Neural cell (in vitro differentiated cells): ENCODE measurements at regions not wholly inside any gene's neighbourhood (a gene's known extent, or its start where the extent isn't known, plus 50 kb on each side); places are given as distances from the start of the nearest gene placed in this dataset.

Experiments
- H2AFZ ChIP-seq: fragments of 200-600, 300-800 bp; sonication (generic), shearing (Covaris generic); 2 replicates; pipeline ENCODE4 v1.6.0; 2014; ENCODE audit warnings: low read depth, mild to moderate bottlenecking, antibody characterized with exemption, low read length, moderate library complexity
- H3F3A ChIP-seq: fragments of 200-600 bp; shearing (Covaris generic); 2 replicates; pipeline ENCODE4 v1.6.1; 2016; ENCODE audit warnings: mild to moderate bottlenecking, moderate library complexity, mixed read lengths, antibody characterized with exemption, low read length; ENCODE audit not compliant: insufficient read depth, poor library complexity, severe bottlenecking
- H3K27ac ChIP-seq: fragments of 200-600, 300-800 bp; sonication (generic), shearing (Covaris generic); 2 replicates; pipeline ENCODE4 v1.5.1; 2014; ENCODE audit warnings: mild to moderate bottlenecking, low read length, moderate library complexity
- H3K27me3 ChIP-seq: fragments of 300-800, 200-600 bp; sonication (generic), shearing (Covaris generic); 2 replicates; pipeline ENCODE4 v1.6.0; 2014; ENCODE audit warnings: mild to moderate bottlenecking, low read depth, low read length, moderate library complexity; ENCODE audit not compliant: insufficient read depth
- H3K36me3 ChIP-seq: fragments of 300-800, 200-600 bp; sonication (generic), shearing (Covaris generic); 2 replicates; pipeline ENCODE4 v1.5.1; 2014; ENCODE audit warnings: mild to moderate bottlenecking, antibody characterized with exemption, low read length, moderate library complexity; ENCODE audit not compliant: insufficient read depth
- H3K4me2 ChIP-seq: fragments of 300-800, 200-600 bp; sonication (generic), shearing (Covaris generic); 2 replicates; pipeline ENCODE4 v1.6.0; 2014; ENCODE audit warnings: mild to moderate bottlenecking, low read length
- H3K4me3 ChIP-seq: fragments of 300-800, 200-600 bp; sonication (generic), shearing (Covaris generic); 2 replicates; pipeline ENCODE4 v1.5.1; 2014; ENCODE audit warnings: mild to moderate bottlenecking, low read length, moderate library complexity
- H3K79me2 ChIP-seq: fragments of 200-600 bp; shearing (Covaris generic); replicated peaks from 2 replicates; pipeline ENCODE4 v1.6.0; 2014; ENCODE audit warnings: mild to moderate bottlenecking, low read length, moderate library complexity; ENCODE audit not compliant: insufficient read depth
- H3K9ac ChIP-seq: fragments of 300-800, 200-600 bp; sonication (generic), shearing (Covaris generic); 2 replicates; pipeline ENCODE4 v1.6.1; 2016; ENCODE audit warnings: mild to moderate bottlenecking, low read length, mixed read lengths
- H3K9me2 ChIP-seq: fragments of 200-600 bp; shearing (Covaris generic); 2 replicates; pipeline ENCODE4 v1.6.1; 2016; ENCODE audit warnings: mild to moderate bottlenecking, low read length, mixed read lengths; ENCODE audit not compliant: insufficient read depth
- H3K9me3 ChIP-seq: fragments of 200-600, 300-800 bp; sonication (generic), shearing (Covaris generic); 2 replicates; pipeline ENCODE4 v1.6.1; 2016; ENCODE audit warnings: mild to moderate bottlenecking, mixed run types, low read length, moderate library complexity, mixed read lengths
- H4K20me1 ChIP-seq: fragments of 200-600 bp; shearing (Covaris generic); 2 replicates; pipeline ENCODE4 v1.6.1; 2016; ENCODE audit warnings: mild to moderate bottlenecking, mixed run types; ENCODE audit not compliant: insufficient read depth
- CTCF ChIP-seq: fragments of 450-650 bp; IDR thresholded peaks from 2 replicates; pipeline ENCODE4 v1.5.1; 2014; ENCODE audit warnings: antibody characterized with exemption, mild to moderate bottlenecking, moderate library complexity; ENCODE audit not compliant: poor library complexity, severe bottlenecking
- EP300 ChIP-seq: fragments of 450-650 bp; conservative IDR thresholded peaks from 2 replicates; pipeline ENCODE4 v1.6.1; 2014; ENCODE audit warnings: antibody characterized with exemption, mild to moderate bottlenecking, moderate library complexity; ENCODE audit not compliant: poor library complexity, severe bottlenecking
- EZH2 ChIP-seq: fragments of 200-600, 300-800 bp; shearing (Covaris generic), sonication (generic); IDR thresholded peaks from 2 replicates; pipeline ENCODE4 v1.6.1; 2014; ENCODE audit warnings: antibody characterized with exemption, low read length, borderline replicate concordance, mild to moderate bottlenecking; ENCODE audit not compliant: insufficient read depth, poor library complexity, severe bottlenecking
- MXI1 ChIP-seq: fragments of 450-650 bp; conservative IDR thresholded peaks from 2 replicates; pipeline ENCODE4 v1.6.1; 2014; ENCODE audit warnings: antibody characterized with exemption, mild to moderate bottlenecking; ENCODE audit not compliant: poor library complexity, severe bottlenecking
- POLR2AphosphoS5 ChIP-seq: IDR thresholded peaks from 2 replicates; pipeline ENCODE4 v1.6.1; 2012
- RAD21 ChIP-seq: fragments of 450-650 bp; conservative IDR thresholded peaks from 2 replicates; pipeline ENCODE4 v1.6.1; 2014; ENCODE audit warnings: antibody characterized with exemption, mild to moderate bottlenecking, moderate library complexity
- REST ChIP-seq: IDR thresholded peaks from 2 replicates; pipeline ENCODE4 v1.6.1; 2012; ENCODE audit warnings: borderline replicate concordance
- SMC3 ChIP-seq: fragments of 450-650 bp; conservative IDR thresholded peaks from 2 replicates; pipeline ENCODE4 v1.6.1; 2014; ENCODE audit warnings: antibody characterized with exemption, mild to moderate bottlenecking, moderate library complexity; ENCODE audit not compliant: poor library complexity
- TAF1 ChIP-seq: IDR thresholded peaks from 2 replicates; pipeline ENCODE4 v1.6.1; 2012; ENCODE audit warnings: low read depth

DNA sequence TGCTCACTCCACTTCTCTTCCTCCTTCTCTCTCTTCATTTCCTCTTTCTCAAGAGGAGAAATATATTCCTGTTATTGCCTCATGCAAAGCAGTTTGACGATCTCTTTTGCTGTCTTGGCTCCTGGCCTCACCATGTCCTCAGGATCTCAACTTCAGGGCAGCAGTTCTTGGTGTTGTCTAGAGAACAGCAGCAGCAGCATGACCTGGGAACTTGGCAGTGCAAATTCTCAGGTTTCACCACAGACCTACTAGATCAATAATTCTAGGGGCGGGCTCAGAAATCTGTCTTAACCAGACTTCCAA, 193.4 kb upstream of the EDNRA start:
- TF ChIP-seq REST, result no peak
- no peak for TF ChIP-seq CTCF
- no peak for TF ChIP-seq TAF1
- TF ChIP-seq EZH2, result no peak
- TF ChIP-seq POLR2AphosphoS5, result no peak
- TF ChIP-seq MXI1, result no peak
- no peak for TF ChIP-seq EP300
- TF ChIP-seq RAD21, result no peak
- TF ChIP-seq SMC3, result no peak

GRCh38 chr4:147288512-147288911, 192.4 kb upstream of the EDNRA start:
- Histone ChIP-seq H3K9me2 (no peaks in the 10 kb centered on the region), H3K4me3 (no peak overlapping the region), H3K9ac (no peak overlapping the region), H2AFZ (no peak overlapping the region), H3F3A (no peaks in the 10 kb centered on the region), H4K20me1 (no peaks in the 10 kb centered on the region), H3K79me2 (no peaks in the 10 kb centered on the region), H3K4me2 (no peak overlapping the region), H3K9me3 (no peaks in the 10 kb centered on the region), H3K27me3 (no peaks in the 10 kb centered on the region), H3K36me3 (no peaks in the 10 kb centered on the region), H3K27ac (no peak overlapping the region)
- TF ChIP-seq CTCF (no peak), MXI1 (no peak), REST (no peak), RAD21 (no peak), EP300 (no peak)

More for the DNA sequence above, 193.4 kb upstream of the EDNRA start:
- Histone ChIP-seq H3K9me3 (no peaks in the 10 kb centered on the region), H3K79me2 (no peaks in the 10 kb centered on the region), H3K36me3 (no peaks in the 10 kb centered on the region), H2AFZ (no peak overlapping the region), H3K4me2 (no peak overlapping the region), H4K20me1 (no peaks in the 10 kb centered on the region), H3K4me3 (no peak overlapping the region), H3K27ac (no peak overlapping the region), H3K27me3 (no peaks in the 10 kb centered on the region), H3K9me2 (no peaks in the 10 kb centered on the region), H3F3A (no peaks in the 10 kb centered on the region), H3K9ac (no peak overlapping the region)
